Breast epithelium (tissue), 4 donors: ENCODE measurements at regions not wholly inside any gene's neighbourhood (a gene's known extent, or its start where the extent isn't known, plus 50 kb on each side); places are given as distances from the start of the nearest gene placed in this dataset.
"Not testable (repeated sequence)": the region's sequence is repeated elsewhere in the genome, so short reads cannot be mapped to it uniquely, and the experiment has no call there.

Source experiments
- DNase-seq, 2 donors: peaks; one replicate each; pipeline ENCODE4 v3.0.0-alpha.2; 2019; ENCODE audit warnings: low spot score in 2 of 2
- H3K27ac ChIP-seq, 2 donors: fragments of 200-600 bp; sonication (generic) in 1 of 2; one replicate each; pipeline ENCODE4 v1.5.1; 2016 to 2019; ENCODE audit warnings: mild to moderate bottlenecking in 1 of 2
- H3K27me3 ChIP-seq, 2 donors: fragments of 200-600 bp; sonication (generic) in 1 of 2; one replicate each; pipeline versions ENCODE4 v1.5.1 to v1.6.0; 2017 to 2019; ENCODE audit warnings: control low read depth in 1 of 2, mild to moderate bottlenecking in 1 of 2
- H3K36me3 ChIP-seq: fragments of 200-600 bp; one replicate; pipeline ENCODE4 v1.5.1; 2019
- H3K4me1 ChIP-seq, 2 donors: fragments of 200-600 bp; sonication (generic); one replicate each; pipeline ENCODE4 v1.5.1; 2016 to 2019; ENCODE audit warnings: control low read depth in 1 of 2
- H3K4me3 ChIP-seq, 3 donors: fragments of 200-600 bp; sonication (generic); 1 replicate in 2 of 3; 2 replicates in 1 of 3; pipeline ENCODE4 v1.5.1; 2016 to 2019; ENCODE audit warnings: mild to moderate bottlenecking in 3 of 3, moderate library complexity in 2 of 3
- H3K9me3 ChIP-seq, 2 donors: fragments of 200-600 bp; sonication (generic) in 1 of 2; one replicate each; pipeline ENCODE4 v1.5.1; 2016 to 2019; ENCODE audit warnings: control low read depth in 1 of 2
- POLR2A ChIP-seq: fragments of 450-650 bp; IDR thresholded peaks from one replicate; pipeline ENCODE4 v1.6.1; 2016; ENCODE audit warnings: antibody characterized with exemption, mild to moderate bottlenecking, moderate library complexity
- POLR2AphosphoS5 ChIP-seq, 3 donors: sonication (generic); formaldehyde crosslinking; IDR thresholded peaks; one replicate each; pipeline ENCODE4 v1.6.1; 2017; ENCODE audit warnings: antibody characterized with exemption in 3 of 3
- intact Hi-C: fragments of 100-400 bp; cut with DNase I; formaldehyde crosslinking; loops from one replicate; pipeline ENCODE4 v1.15.1; 2023; ENCODE audit warnings: low total_unique reads
- TF ChIP-seq, protein P1 (sequence below), 3 donors: fragments of 450-650 bp; IDR thresholded peaks; one replicate each; pipeline ENCODE4 v1.5.1; 2016 to 2017; ENCODE audit warnings: antibody characterized with exemption in 3 of 3, mild to moderate bottlenecking in 3 of 3, moderate library complexity in 3 of 3

DNA sequence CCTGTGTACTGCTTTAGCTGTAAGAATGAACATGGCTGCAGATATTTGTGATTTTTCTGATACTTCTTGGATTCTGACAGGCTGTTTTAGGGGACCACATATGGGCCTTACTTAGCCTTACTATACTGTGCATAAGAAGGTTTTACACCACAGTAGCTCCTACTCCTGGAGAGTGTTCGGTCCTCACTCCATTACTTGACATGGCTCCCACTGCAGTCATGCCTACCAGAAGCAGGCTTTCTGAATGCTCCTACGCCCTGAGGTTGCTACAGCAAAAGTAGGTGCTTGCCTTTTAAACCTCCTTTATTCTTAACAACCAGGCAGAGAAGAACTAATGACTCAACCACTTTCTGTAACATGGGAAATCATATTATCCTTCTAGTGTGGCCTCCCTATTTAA lies 125.2 kb upstream of the MAP2 start:
- H3K9me3 ChIP-seq = no peaks in the 10 kb centered on the region
- no peaks in the 10 kb centered on the region for H3K36me3 ChIP-seq
- H3K4me1 ChIP-seq = no peaks in the 10 kb centered on the region
- TF ChIP-seq POLR2AphosphoS5 (IDR thresholded peaks at IDR 0.05) (no peak), POLR2A (no peak)
- TF ChIP-seq, protein P1, sequence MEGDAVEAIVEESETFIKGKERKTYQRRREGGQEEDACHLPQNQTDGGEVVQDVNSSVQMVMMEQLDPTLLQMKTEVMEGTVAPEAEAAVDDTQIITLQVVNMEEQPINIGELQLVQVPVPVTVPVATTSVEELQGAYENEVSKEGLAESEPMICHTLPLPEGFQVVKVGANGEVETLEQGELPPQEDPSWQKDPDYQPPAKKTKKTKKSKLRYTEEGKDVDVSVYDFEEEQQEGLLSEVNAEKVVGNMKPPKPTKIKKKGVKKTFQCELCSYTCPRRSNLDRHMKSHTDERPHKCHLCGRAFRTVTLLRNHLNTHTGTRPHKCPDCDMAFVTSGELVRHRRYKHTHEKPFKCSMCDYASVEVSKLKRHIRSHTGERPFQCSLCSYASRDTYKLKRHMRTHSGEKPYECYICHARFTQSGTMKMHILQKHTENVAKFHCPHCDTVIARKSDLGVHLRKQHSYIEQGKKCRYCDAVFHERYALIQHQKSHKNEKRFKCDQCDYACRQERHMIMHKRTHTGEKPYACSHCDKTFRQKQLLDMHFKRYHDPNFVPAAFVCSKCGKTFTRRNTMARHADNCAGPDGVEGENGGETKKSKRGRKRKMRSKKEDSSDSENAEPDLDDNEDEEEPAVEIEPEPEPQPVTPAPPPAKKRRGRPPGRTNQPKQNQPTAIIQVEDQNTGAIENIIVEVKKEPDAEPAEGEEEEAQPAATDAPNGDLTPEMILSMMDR (IDR thresholded peaks at IDR 0.05) = no peak
- H3K4me3 ChIP-seq = no peak overlapping the region
- no peaks in the 10 kb centered on the region for H3K27me3 ChIP-seq
- H3K27ac ChIP-seq = no peak overlapping the region
- no peak for DNase-seq
- intact Hi-C loops = no loop called here

DNA sequence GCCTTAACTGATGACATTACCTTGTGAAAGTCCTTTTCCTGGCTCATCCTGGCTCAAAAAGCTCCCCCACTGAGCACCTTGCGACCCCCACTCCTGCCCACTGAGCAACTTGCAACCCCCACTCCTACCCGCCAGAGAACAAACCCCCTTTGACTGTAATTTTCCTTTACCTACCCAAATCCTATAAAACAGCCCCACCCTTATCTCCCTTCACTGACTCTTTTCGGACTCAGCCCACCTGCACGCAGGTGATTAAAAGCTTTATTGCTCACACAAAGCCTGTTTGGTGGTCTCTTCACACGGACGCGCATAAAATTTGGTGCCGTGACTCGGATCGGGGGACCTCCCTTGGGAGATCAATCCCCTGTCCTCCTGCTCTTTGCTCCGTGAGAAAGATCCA lies 124.4 kb upstream of the MAP2 start:
- H3K27me3 ChIP-seq, H3K9me3 ChIP-seq, DNase-seq, H3K36me3 ChIP-seq, intact Hi-C loops, H3K4me3 ChIP-seq, H3K27ac ChIP-seq, H3K4me1 ChIP-seq: not testable (repeated sequence)

DNA sequence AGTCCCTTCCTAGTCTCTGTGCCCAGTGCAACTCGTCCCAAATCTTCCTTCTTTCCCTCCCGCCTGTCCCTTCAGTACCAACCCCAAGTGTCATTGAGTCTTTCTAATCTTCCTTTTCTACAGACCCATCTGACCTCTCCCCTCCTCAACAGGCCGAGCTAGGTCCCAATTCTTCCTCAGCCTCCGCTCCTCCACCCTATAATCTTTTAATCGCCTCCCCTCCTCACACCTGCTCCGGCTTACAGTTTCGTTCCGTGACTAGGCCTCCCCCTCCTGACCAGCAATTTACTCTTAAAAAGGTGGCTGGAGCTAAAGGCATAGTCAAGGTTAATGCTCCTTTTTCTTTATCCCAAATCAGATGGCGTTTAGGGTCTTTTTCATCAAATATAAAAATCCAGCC lies 123.1 kb upstream of the MAP2 start:
- DNase-seq, H3K36me3 ChIP-seq, H3K9me3 ChIP-seq, H3K4me3 ChIP-seq, H3K27ac ChIP-seq, H3K27me3 ChIP-seq, H3K4me1 ChIP-seq, intact Hi-C loops: not testable (repeated sequence)

DNA sequence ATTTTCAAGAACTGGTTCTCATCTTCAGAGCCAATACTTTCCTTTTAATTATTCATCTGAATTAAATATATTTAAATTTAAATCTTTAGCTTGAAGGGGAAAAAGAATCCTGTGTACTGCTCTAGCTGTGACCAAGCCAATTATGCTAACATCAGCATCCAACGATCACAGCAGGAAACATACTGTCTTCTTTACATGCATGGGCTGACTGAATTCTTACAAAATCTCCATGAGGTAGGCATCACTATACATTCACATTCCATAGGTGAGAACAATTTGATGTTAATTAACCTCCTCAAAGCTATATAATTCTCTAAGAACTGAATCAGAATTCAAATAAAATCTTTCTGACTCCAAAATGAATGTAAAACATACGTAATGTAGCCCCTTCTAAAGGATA lies 118.8 kb upstream of the MAP2 start:
- H3K4me1 ChIP-seq = no peaks in the 10 kb centered on the region
- intact Hi-C loops = no loop called here
- no peak overlapping the region for H3K27ac ChIP-seq
- DNase-seq = no peak
- H3K27me3 ChIP-seq = no peaks in the 10 kb centered on the region
- no peak for TF ChIP-seq POLR2A
- TF ChIP-seq POLR2AphosphoS5 (IDR thresholded peaks at IDR 0.05) = no peak
- TF ChIP-seq, protein P1 (IDR thresholded peaks at IDR 0.05) = no peak
- no peaks in the 10 kb centered on the region for H3K9me3 ChIP-seq
- H3K4me3 ChIP-seq = no peak overlapping the region
- H3K36me3 ChIP-seq = no peaks in the 10 kb centered on the region

DNA sequence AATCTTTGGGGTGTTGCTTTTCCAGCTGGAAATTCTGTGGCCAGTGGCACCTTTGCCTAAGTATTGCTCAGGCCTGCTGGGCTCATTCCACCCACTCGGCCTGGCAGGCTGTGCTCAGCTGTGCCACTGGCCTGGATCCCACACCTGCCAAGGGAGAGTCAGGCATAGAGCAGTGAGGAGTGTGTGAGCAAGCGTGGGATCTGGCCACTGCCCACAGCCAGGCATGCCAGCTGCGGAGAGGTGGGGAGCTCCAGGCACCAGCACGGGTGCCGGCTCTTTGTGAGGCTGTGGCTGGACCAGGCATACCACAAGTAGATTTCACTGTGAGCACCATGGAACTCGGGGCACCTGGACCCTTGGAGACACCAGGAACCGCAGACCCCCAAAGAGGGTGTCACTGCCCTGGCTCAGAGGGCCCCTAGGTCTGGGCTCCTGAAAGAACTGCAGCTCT lies 118.1 kb upstream of the MAP2 start:
- intact Hi-C loops = no loop called here
- no peaks in the 10 kb centered on the region for H3K36me3 ChIP-seq
- no peaks in the 10 kb centered on the region for H3K27me3 ChIP-seq
- no peak for TF ChIP-seq POLR2A
- no peak for TF ChIP-seq POLR2AphosphoS5 (IDR thresholded peaks at IDR 0.05)
- TF ChIP-seq, protein P1 (IDR thresholded peaks at IDR 0.05) = no peak
- H3K27ac ChIP-seq = no peak overlapping the region
- DNase-seq = no peak
- no peak overlapping the region for H3K4me3 ChIP-seq
- H3K9me3 ChIP-seq = no peaks in the 10 kb centered on the region
- no peaks in the 10 kb centered on the region for H3K4me1 ChIP-seq

DNA sequence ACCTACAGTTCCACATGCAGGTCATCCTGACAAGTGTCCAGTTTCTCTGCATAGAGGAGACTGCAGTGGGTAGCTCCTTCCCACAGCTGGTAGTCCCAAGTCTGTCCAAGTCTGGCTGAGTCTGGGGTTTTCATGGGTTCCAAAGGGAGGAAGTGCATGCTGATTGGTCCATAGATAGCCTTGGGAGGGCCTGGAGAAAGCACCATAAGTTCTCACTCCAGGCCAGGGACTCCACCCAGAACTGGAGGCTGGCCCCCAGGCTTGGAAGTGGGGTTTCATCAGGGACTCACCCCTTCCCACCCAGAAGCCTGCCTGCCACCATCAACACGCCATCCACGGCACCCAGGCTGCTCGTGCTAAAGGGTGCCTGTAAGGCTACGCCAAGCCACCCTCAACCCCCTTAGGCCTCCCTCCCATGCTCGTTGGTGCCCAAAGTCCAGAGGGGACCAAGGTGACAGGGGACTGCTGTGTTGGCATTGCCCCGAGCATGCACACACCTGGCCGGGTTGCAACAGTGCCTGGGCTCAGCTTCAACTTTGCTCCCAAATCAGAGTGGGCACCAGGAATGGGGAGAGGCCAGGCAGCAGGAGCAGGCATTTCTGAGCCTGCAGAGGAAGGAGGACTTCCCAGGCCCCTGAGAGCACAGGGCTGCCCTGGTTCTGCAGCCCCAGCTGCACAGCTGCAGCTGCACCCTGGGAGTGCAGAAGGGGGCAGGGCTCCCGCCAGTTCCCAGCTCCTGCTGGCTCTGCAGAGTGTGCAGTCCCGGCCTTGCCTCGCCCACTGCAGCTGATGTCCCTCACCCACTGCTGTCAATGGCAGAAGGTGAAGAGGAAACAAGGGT lies 116.5 kb upstream of the MAP2 start:
- DNase-seq = no peak
- no peaks in the 10 kb centered on the region for H3K4me1 ChIP-seq
- no peaks in the 10 kb centered on the region for H3K9me3 ChIP-seq
- H3K4me3 ChIP-seq = no peak overlapping the region
- intact Hi-C loops = no loop called here
- H3K36me3 ChIP-seq = no peaks in the 10 kb centered on the region
- TF ChIP-seq, protein P1 (IDR thresholded peaks at IDR 0.05) = no peak
- TF ChIP-seq POLR2AphosphoS5 (IDR thresholded peaks at IDR 0.05) (no peak), POLR2A (no peak)
- no peaks in the 10 kb centered on the region for H3K27me3 ChIP-seq
- no peak overlapping the region for H3K27ac ChIP-seq
